Upper lobe of left lung (tissue), 6 donors: ENCODE measurements at regions not wholly inside any gene's neighbourhood (a gene's known extent, or its start where the extent isn't known, plus 50 kb on each side); places are given as distances from the start of the nearest gene placed in this dataset.
"Not testable (repeated sequence)": the region's sequence is repeated elsewhere in the genome, so short reads cannot be mapped to it uniquely, and the experiment has no call there.

Source experiments
- ATAC-seq, 2 donors: fragments of 200-7000 bp; cut with Tn5 transposase; one replicate each; pipeline ENCODE4 v1.9.1; 2022; ENCODE audit warnings: mild to moderate bottlenecking in 2 of 2, moderate library complexity in 2 of 2; ENCODE audit not compliant: low FRiP score in 2 of 2
- DNase-seq, 2 donors: peaks; one replicate each; pipeline ENCODE4 v3.0.0-alpha.2; 2019 to 2020
- H3K27ac ChIP-seq, 4 donors: fragments of 200-600 bp; sonication (generic); one replicate each; pipeline ENCODE4 v1.5.1; 2016 to 2019
- H3K27me3 ChIP-seq, 4 donors: fragments of 200-600 bp; sonication (generic); one replicate each; pipeline ENCODE4 v1.5.1; 2017 to 2019
- H3K36me3 ChIP-seq, 4 donors: fragments of 200-600 bp; sonication (generic); one replicate each; pipeline ENCODE4 v1.5.1; 2016 to 2019
- H3K4me1 ChIP-seq, 4 donors: fragments of 200-600 bp; sonication (generic); one replicate each; pipeline ENCODE4 v1.5.1; 2018 to 2019
- H3K4me3 ChIP-seq, 4 donors: fragments of 200-600 bp; sonication (generic); one replicate each; pipeline ENCODE4 v1.5.1; 2017 to 2019; ENCODE audit warnings: mild to moderate bottlenecking in 2 of 4, moderate library complexity in 1 of 4
- H3K9me3 ChIP-seq, 4 donors: fragments of 200-600 bp; sonication (generic); one replicate each; pipeline ENCODE4 v1.5.1; 2018 to 2019
- CTCF ChIP-seq, 6 experiments: fragments of 450-650 bp in 4 of 6; fragments of 200-600 bp in 2 of 6; sonication (generic) in 2 of 6; IDR thresholded peaks; one replicate each; pipeline ENCODE4 v1.5.1; 2016 to 2019; ENCODE audit warnings: antibody characterized with exemption in 6 of 6
- EP300 ChIP-seq, 4 donors: sonication (generic); formaldehyde crosslinking; IDR thresholded peaks; one replicate each; pipeline ENCODE4 v1.5.1; 2017; ENCODE audit warnings: antibody characterized with exemption in 4 of 4, control low read depth in 2 of 4
- POLR2A ChIP-seq, 4 donors: fragments of 450-650 bp; IDR thresholded peaks; one replicate each; pipeline ENCODE4 v1.5.1; 2016 to 2017; ENCODE audit warnings: antibody characterized with exemption in 4 of 4, mild to moderate bottlenecking in 2 of 4
- POLR2AphosphoS5 ChIP-seq, 2 donors: sonication (generic); formaldehyde crosslinking; IDR thresholded peaks; one replicate each; pipeline ENCODE4 v1.5.1; 2017; ENCODE audit warnings: antibody characterized with exemption in 2 of 2
- WGBS, 2 donors: methylation state at CpG; one replicate each; pipeline ENCODE4 v1.1.5; 2017 to 2018; 5-methylcytosine and 5-hydroxymethylcytosine counted together
- donor health status: DM: no; HTN: no; CAD: no; lungs with moderate emphysema.
- donor health status: DM: no; HTN: yes; CAD: no; lungs with severe emphysema.

- Histone ChIP-seq H3K27ac (no peak overlapping the region), H3K9me3 (no peaks in the 10 kb centered on the region), H3K36me3 (no peaks in the 10 kb centered on the region), H3K27me3 (no peaks in the 10 kb centered on the region), H3K4me1 (peaks cover 0 to 6% (median 0%) of the 10 kb centered on the region in 4 donors), H3K4me3 (no peak overlapping the region)
- 38 to 41% methylated on average over 1 of the region's 1 CpG for WGBS, 2 donors
- TF ChIP-seq EP300 (IDR thresholded peaks at IDR 0.05) = no peak
- TF ChIP-seq POLR2AphosphoS5 (IDR thresholded peaks at IDR 0.05) = no peak
- TF ChIP-seq CTCF (IDR thresholded peaks at IDR 0.05) = no peak
- no peak for TF ChIP-seq POLR2A (IDR thresholded peaks at IDR 0.05)
- no peak for ATAC-seq
- no peak for DNase-seq
Observed at GRCh38 chr9:110013064-110013463, 194.9 kb downstream of the C9orf152 start.

- WGBS, 2 donors = 59 to 67% methylated on average over 5 of the region's 5 CpGs
- ATAC-seq = no peak
- Histone ChIP-seq H3K27ac (no peak overlapping the region), H3K36me3 (no peaks in the 10 kb centered on the region), H3K27me3 (no peaks in the 10 kb centered on the region), H3K9me3 (no peaks in the 10 kb centered on the region), H3K4me1 (peaks cover 0 to 6% (median 0%) of the 10 kb centered on the region in 4 donors), H3K4me3 (no peak overlapping the region)
- no peak for TF ChIP-seq EP300 (IDR thresholded peaks at IDR 0.05)
- no peak for TF ChIP-seq POLR2AphosphoS5 (IDR thresholded peaks at IDR 0.05)
- TF ChIP-seq POLR2A (IDR thresholded peaks at IDR 0.05) = no peak
- TF ChIP-seq CTCF (IDR thresholded peaks at IDR 0.05) = no peak
- DNase-seq = no peak
Observed at GRCh38 chr9:110015759-110016158, 192.2 kb downstream of the C9orf152 start.

GRCh38 chr9:110016340-110016739 is 191.6 kb downstream of the C9orf152 start:
- H3K9me3 ChIP-seq = no peaks in the 10 kb centered on the region
- peak in 1 of 2 donors; percentile 43 for ATAC-seq
- whole genome bisulfite sequencing, 2 donors = 87 to 95% methylated on average over 2 of the region's 2 CpGs
- no peak for DNase-seq
- H3K4me1 ChIP-seq = peaks cover 0 to 6% (median 0%) of the 10 kb centered on the region in 4 donors
- no peak overlapping the region for H3K27ac ChIP-seq
- TF ChIP-seq POLR2AphosphoS5 (IDR thresholded peaks at IDR 0.05) = no peak
- TF ChIP-seq EP300 (IDR thresholded peaks at IDR 0.05) = no peak
- no peak for TF ChIP-seq CTCF (IDR thresholded peaks at IDR 0.05)
- TF ChIP-seq POLR2A (IDR thresholded peaks at IDR 0.05) = no peak
- H3K36me3 ChIP-seq = no peaks in the 10 kb centered on the region
- H3K27me3 ChIP-seq = no peaks in the 10 kb centered on the region
- no peak overlapping the region for H3K4me3 ChIP-seq

GRCh38 chr9:110020216-110020615 is 187.7 kb downstream of the C9orf152 start:
- not testable (repeated sequence) for H3K36me3 ChIP-seq, ATAC-seq, H3K27ac ChIP-seq, H3K9me3 ChIP-seq, DNase-seq, H3K27me3 ChIP-seq, H3K4me3 ChIP-seq, H3K4me1 ChIP-seq
- WGBS, 2 donors = 77 to 88% methylated on average over 4 of the region's 4 CpGs

- Histone ChIP-seq H3K27me3 (no peaks in the 10 kb centered on the region), H3K9me3 (no peaks in the 10 kb centered on the region), H3K4me1 (peaks cover 0 to 3% (median 0%) of the 10 kb centered on the region in 4 donors), H3K4me3 (no peak overlapping the region), H3K27ac (peak overlapping the region in 2 of 4 donors; percentile 21 to 44), H3K36me3 (no peaks in the 10 kb centered on the region)
- no peak for TF ChIP-seq CTCF (IDR thresholded peaks at IDR 0.05)
- TF ChIP-seq EP300 (IDR thresholded peaks at IDR 0.05) = no peak
- no peak for TF ChIP-seq POLR2A (IDR thresholded peaks at IDR 0.05)
- TF ChIP-seq POLR2AphosphoS5 (IDR thresholded peaks at IDR 0.05) = no peak
- 51 to 63% methylated on average over 2 of the region's 2 CpGs for WGBS, 2 donors
- ATAC-seq (peak; percentile 68 to 78), DNase-seq (no peak)
Observed at GRCh38 chr9:110021891-110022290, 186.1 kb downstream of the C9orf152 start.

GRCh38 chr9:110023221-110023620 is 184.7 kb downstream of the C9orf152 start:
- WGBS, 2 donors = 94 to 97% methylated on average over 8 of the region's 8 CpGs
- H3K4me3 ChIP-seq, H3K27me3 ChIP-seq, H3K36me3 ChIP-seq, DNase-seq, H3K27ac ChIP-seq, H3K9me3 ChIP-seq, H3K4me1 ChIP-seq, ATAC-seq: not testable (repeated sequence)
